Activated B cell treated with CpG ODN at 0.5 μM for 24 hours (primary cell): ENCODE measurements at regions not wholly inside any gene's neighbourhood (a gene's known extent, or its start where the extent isn't known, plus 50 kb on each side); places are given as distances from the start of the nearest gene placed in this dataset.

Source experiments
- ATAC-seq: fragments of 200-7000 bp; cut with Tn5 transposase; one replicate; pipeline ENCODE4 v1.10.0; 2021; ENCODE audit warnings: low read depth, mild to moderate bottlenecking, moderate library complexity
- CTCF ChIA-PET: fragments of 350-600 bp; sonication (Branson Sonifier 250); formaldehyde crosslinking; loops from one replicate; lab custom pipeline; 2021; ENCODE audit warnings: antibody characterized with exemption; lab: Charles Lee
- POLR2A ChIA-PET: fragments of 350-600 bp; sonication (Branson Sonifier 250); formaldehyde crosslinking; loops from one replicate; lab custom pipeline; 2021; ENCODE audit warnings: antibody characterized with exemption; lab: Charles Lee
- DNase-seq: peaks from one replicate; pipeline ENCODE4 v3.0.0; 2022
- H3K27ac Mint-ChIP-seq: one replicate; pipeline ENCODE4 v1.8.0; 2020; ENCODE audit warnings: mixed read lengths
- H3K27me3 Mint-ChIP-seq: one replicate; pipeline ENCODE4 v1.8.0; 2021; ENCODE audit warnings: mixed read lengths
- H3K36me3 Mint-ChIP-seq: one replicate; pipeline ENCODE4 v1.8.0; 2021; ENCODE audit warnings: low read depth, mixed read lengths
- H3K4me1 Mint-ChIP-seq: one replicate; pipeline ENCODE4 v1.8.0; 2021; ENCODE audit warnings: mixed read lengths
- H3K4me3 Mint-ChIP-seq: one replicate; pipeline ENCODE4 v1.8.0; 2020; ENCODE audit warnings: mild to moderate bottlenecking, mixed read lengths
- H3K9me3 Mint-ChIP-seq: one replicate; pipeline ENCODE4 v1.8.0; 2020; ENCODE audit warnings: mixed read lengths
- CTCF ChIP-seq: fragments of 200-600 bp; IDR thresholded peaks from one replicate; pipeline ENCODE4 v1.8.0; 2022; ENCODE audit warnings: antibody characterized with exemption, mild to moderate bottlenecking
- intact Hi-C: fragments of 100-400 bp; cut with micrococcal nuclease; formaldehyde crosslinking; loops from one replicate; pipeline ENCODE4 v1.15.1; 2024

GRCh38 chr3:44013967-44014366 is 227.7 kb upstream of the TOPAZ1 start:
- no peak overlapping the region for H3K27ac Mint-ChIP-seq
- intact Hi-C loops = no loop called here
- DNase-seq (no peak), ATAC-seq (no peak)
- no peaks in the 10 kb centered on the region for H3K4me1 Mint-ChIP-seq
- H3K4me3 Mint-ChIP-seq = no peak overlapping the region
- no peaks in the 10 kb centered on the region for H3K36me3 Mint-ChIP-seq
- H3K27me3 Mint-ChIP-seq = peaks cover 14% of the 10 kb centered on the region
- POLR2A ChIA-PET = interaction anchor here (0.8 kb wide), 1 partner anchor 16 kb away, joined by 3 read pairs; no protein-coding TSS in a partner anchor
- CTCF ChIA-PET = no interaction called here
- TF ChIP-seq CTCF = no peak
- H3K9me3 Mint-ChIP-seq = no peaks in the 10 kb centered on the region

GRCh38 chr3:44015170-44015569 is 226.5 kb upstream of the TOPAZ1 start:
- intact Hi-C loops = no loop called here
- H3K4me3 Mint-ChIP-seq = no peak overlapping the region
- no peaks in the 10 kb centered on the region for H3K9me3 Mint-ChIP-seq
- DNase-seq (no peak), ATAC-seq (no peak)
- H3K27ac Mint-ChIP-seq = no peak overlapping the region
- no peaks in the 10 kb centered on the region for H3K36me3 Mint-ChIP-seq
- CTCF ChIA-PET = no interaction called here
- POLR2A ChIA-PET = no interaction called here
- no peak for TF ChIP-seq CTCF
- H3K4me1 Mint-ChIP-seq = no peaks in the 10 kb centered on the region
- H3K27me3 Mint-ChIP-seq = peaks cover 11% of the 10 kb centered on the region

GRCh38 chr3:44016818-44017217 is 224.9 kb upstream of the TOPAZ1 start:
- Mint-ChIP-seq H3K27ac (no peak overlapping the region), H3K9me3 (no peaks in the 10 kb centered on the region), H3K27me3 (peaks cover 15% of the 10 kb centered on the region), H3K36me3 (no peaks in the 10 kb centered on the region), H3K4me3 (no peak overlapping the region), H3K4me1 (no peaks in the 10 kb centered on the region)
- ATAC-seq (no peak), DNase-seq (no peak)
- POLR2A ChIA-PET = no interaction called here
- CTCF ChIA-PET = no interaction called here
- intact Hi-C loops = no loop called here
- TF ChIP-seq CTCF = no peak

- DNase-seq (no peak), ATAC-seq (no peak)
- no peak overlapping the region for H3K4me3 Mint-ChIP-seq
- peaks cover 7% of the 10 kb centered on the region for H3K4me1 Mint-ChIP-seq
- intact Hi-C loops = no loop called here
- no peaks in the 10 kb centered on the region for H3K9me3 Mint-ChIP-seq
- no peak for TF ChIP-seq CTCF
- POLR2A ChIA-PET = no interaction called here
- H3K27ac Mint-ChIP-seq = no peak overlapping the region
- H3K27me3 Mint-ChIP-seq = peaks cover 26% of the 10 kb centered on the region
- CTCF ChIA-PET = no interaction called here
- H3K36me3 Mint-ChIP-seq = no peaks in the 10 kb centered on the region
Measured at GRCh38 chr3:44018926-44019325, 222.8 kb upstream of the TOPAZ1 start.

- Mint-ChIP-seq H3K4me1 (peaks cover 7% of the 10 kb centered on the region), H3K9me3 (no peaks in the 10 kb centered on the region), H3K4me3 (no peak overlapping the region), H3K27me3 (peaks cover 30% of the 10 kb centered on the region), H3K27ac (no peak overlapping the region), H3K36me3 (no peaks in the 10 kb centered on the region)
- ChIA-PET POLR2A (no interaction called here), CTCF (no interaction called here)
- intact Hi-C loops = loop anchor here (5.0 kb wide), 1 partner anchor 38 kb away; no protein-coding TSS in a partner anchor
- ATAC-seq (no peak), DNase-seq (no peak)
- TF ChIP-seq CTCF = no peak
Measured at GRCh38 chr3:44019736-44020135, 221.9 kb upstream of the TOPAZ1 start.
